GM23338 (cell line): ENCODE measurements at regions not wholly inside any gene's neighbourhood (a gene's known extent, or its start where the extent isn't known, plus 50 kb on each side); places are given as distances from the start of the nearest gene placed in this dataset.
A peak's percentile ranks its signal among the peaks of the same experiment; 100 is the strongest.

ENCODE experiments used
- ATAC-seq: fragments of 200-7000 bp; cut with Tn5 transposase; 3 replicates; pipeline ENCODE4 v1.9.1; 2020
- DNase-seq: peaks from one replicate; pipeline ENCODE4 v3.0.0-alpha.2; 2015; ENCODE audit warnings: low spot score
- H2AFZ ChIP-seq: fragments of 200-600 bp; sonication (generic); 2 replicates; pipeline ENCODE4 v1.8.0; 2016; ENCODE audit warnings: antibody characterized with exemption, mild to moderate bottlenecking, moderate library complexity
- H3F3A ChIP-seq: fragments of 200-600 bp; sonication (generic); replicated peaks from 2 replicates; pipeline ENCODE4 v1.8.0; 2017; ENCODE audit warnings: antibody characterized with exemption, mixed run types, low read depth
- H3K27ac ChIP-seq: fragments of 200-600 bp; sonication (generic); 2 replicates; pipeline ENCODE4 v1.6.1; 2016; ENCODE audit warnings: low read depth
- H3K27me3 ChIP-seq: fragments of 200-600 bp; sonication (generic); 2 replicates; pipeline ENCODE4 v1.8.0; 2016; ENCODE audit warnings: mild to moderate bottlenecking, mixed run types, moderate library complexity; ENCODE audit not compliant: insufficient read depth
- H3K36me3 ChIP-seq: fragments of 200-600 bp; sonication (generic); 2 replicates; pipeline ENCODE4 v1.8.0; 2016; ENCODE audit warnings: mild to moderate bottlenecking; ENCODE audit not compliant: insufficient read depth
- H3K4me1 ChIP-seq: fragments of 200-600 bp; sonication (generic); 2 replicates; pipeline ENCODE4 v1.8.0; 2016; ENCODE audit warnings: mild to moderate bottlenecking, moderate library complexity; ENCODE audit not compliant: insufficient read depth
- H3K4me2 ChIP-seq: fragments of 200-600 bp; sonication (generic); 2 replicates; pipeline ENCODE4 v1.7.1; 2017; ENCODE audit warnings: mixed run types
- H3K4me3 ChIP-seq: fragments of 200-600 bp; sonication (generic); 2 replicates; pipeline ENCODE4 v1.6.1; 2016; ENCODE audit warnings: mixed run types
- H3K79me2 ChIP-seq: fragments of 200-600 bp; sonication (generic); replicated peaks from 2 replicates; pipeline ENCODE4 v1.8.0; 2017; ENCODE audit warnings: mild to moderate bottlenecking; ENCODE audit not compliant: insufficient read depth
- H3K9me2 ChIP-seq: fragments of 200-600 bp; sonication (generic); 2 replicates; pipeline ENCODE4 v1.8.0; 2017; ENCODE audit not compliant: insufficient read depth
- H4K20me1 ChIP-seq: fragments of 200-600 bp; sonication (generic); replicated peaks from 2 replicates; pipeline ENCODE4 v1.8.0; 2017; ENCODE audit warnings: mild to moderate bottlenecking; ENCODE audit not compliant: insufficient read depth
- H3K27ac Mint-ChIP-seq: 2 replicates; pipeline ENCODE4 v1.8.0; 2020; ENCODE audit warnings: inconsistent platforms, mild to moderate bottlenecking, moderate library complexity, mixed read lengths
- H3K27me3 Mint-ChIP-seq: 3 replicates; pipeline ENCODE4 v1.8.0; 2022; ENCODE audit warnings: low read depth, mild to moderate bottlenecking, moderate library complexity, mixed read lengths, inconsistent platforms; ENCODE audit not compliant: insufficient read depth, poor library complexity
- H3K36me3 Mint-ChIP-seq: 3 replicates; pipeline ENCODE4 v1.8.0; 2021; ENCODE audit warnings: low read depth, mild to moderate bottlenecking, inconsistent platforms, moderate library complexity, mixed read lengths
- H3K4me1 Mint-ChIP-seq: 3 replicates; pipeline ENCODE4 v1.8.0; 2020; ENCODE audit warnings: mild to moderate bottlenecking, inconsistent platforms, mixed read lengths
- H3K4me3 Mint-ChIP-seq: 3 replicates; pipeline ENCODE4 v1.8.0; 2021; ENCODE audit warnings: moderate library complexity, mild to moderate bottlenecking, inconsistent platforms, mixed read lengths
- H3K9me3 Mint-ChIP-seq: 3 replicates; pipeline ENCODE4 v1.8.0; 2020; ENCODE audit warnings: moderate library complexity, mild to moderate bottlenecking, inconsistent platforms, mixed read lengths
- CREB1 ChIP-seq: fragments of 250-450 bp; sonication (Bioruptor Pico); IDR thresholded peaks from 2 replicates; pipeline ENCODE4 v1.5.0; 2020; ENCODE audit warnings: low read depth, mild to moderate bottlenecking, moderate library complexity
- CTCF ChIP-seq, 2 experiments: fragments of 200-600 bp in 1 of 2; sonication (generic) in 1 of 2; conservative IDR thresholded peaks; 2 replicates each; pipeline versions ENCODE4 v1.5.1 to v1.6.1; 2016 to 2017; ENCODE audit warnings: antibody characterized with exemption in 2 of 2, low read depth in 2 of 2, mild to moderate bottlenecking in 2 of 2, moderate library complexity in 1 of 2
- ETS1 ChIP-seq: IDR thresholded peaks from 2 replicates; pipeline ENCODE4 v1.6.1; 2016; ENCODE audit warnings: antibody characterized with exemption
- EZH2 ChIP-seq: fragments of 200-600 bp; sonication (generic); IDR thresholded peaks from one replicate; pipeline ENCODE4 v1.8.0; 2017; ENCODE audit warnings: antibody characterized with exemption, mild to moderate bottlenecking, low read depth; ENCODE audit not compliant: unreplicated experiment
- EZH2phosphoT487 ChIP-seq: fragments of 200-600 bp; sonication (generic); IDR thresholded peaks from one replicate; pipeline ENCODE4 v1.8.1; 2018; ENCODE audit warnings: antibody characterized with exemption; ENCODE audit not compliant: unreplicated experiment
- JUNB ChIP-seq: IDR thresholded peaks from one replicate; pipeline ENCODE4 v1.6.1; 2016; ENCODE audit warnings: antibody characterized with exemption; ENCODE audit not compliant: unreplicated experiment
- NANOG ChIP-seq: IDR thresholded peaks from 2 replicates; pipeline ENCODE4 v1.6.1; 2016; ENCODE audit warnings: antibody characterized with exemption, borderline replicate concordance
- POLR2AphosphoS5 ChIP-seq: IDR thresholded peaks from 2 replicates; pipeline ENCODE4 v1.6.1; 2016; ENCODE audit warnings: antibody characterized with exemption, low read depth
- REST ChIP-seq: IDR thresholded peaks from one replicate; pipeline ENCODE4 v1.6.1; 2018; ENCODE audit warnings: antibody characterized with exemption; ENCODE audit not compliant: unreplicated experiment
- STAT1 ChIP-seq: IDR thresholded peaks from one replicate; pipeline ENCODE4 v1.6.1; 2016; ENCODE audit warnings: antibody characterized with exemption; ENCODE audit not compliant: unreplicated experiment
- ZNF114 ChIP-seq: fragments of 250-450 bp; sonication (Bioruptor Pico); IDR thresholded peaks from 2 replicates; pipeline ENCODE4 v1.5.0; 2020; ENCODE audit warnings: mild to moderate bottlenecking, moderate library complexity
- ZNF331 ChIP-seq: fragments of 250-450 bp; sonication (Bioruptor Pico); IDR thresholded peaks from 2 replicates; pipeline ENCODE4 v1.5.0; 2020; ENCODE audit warnings: low read depth, mild to moderate bottlenecking, moderate library complexity
- ZNF462 ChIP-seq: fragments of 250-450 bp; sonication (Bioruptor Pico); IDR thresholded peaks from 2 replicates; pipeline ENCODE4 v1.5.0; 2020; ENCODE audit warnings: mild to moderate bottlenecking, moderate library complexity

GRCh38 chr2:137770166-137770565 is 194.1 kb upstream of the HNMT start:
- no peak for ATAC-seq
- no peak overlapping the region for H3K27ac Mint-ChIP-seq
- Histone ChIP-seq H3K4me1 (peaks cover 21% of the 10 kb centered on the region), H3K27ac (no peak overlapping the region), H3K4me3 (no peak overlapping the region), H3K36me3 (no peaks in the 10 kb centered on the region), H3K27me3 (no peaks in the 10 kb centered on the region), H3K9me2 (no peaks in the 10 kb centered on the region), H3F3A (no peaks in the 10 kb centered on the region), H2AFZ (peak overlapping the region; percentile 64), H3K4me2 (no peak overlapping the region), H4K20me1 (no peaks in the 10 kb centered on the region), H3K79me2 (no peaks in the 10 kb centered on the region)
- H3K27me3 Mint-ChIP-seq = peaks cover 2% of the 10 kb centered on the region
- TF ChIP-seq REST (no peak), EZH2 (no peak), NANOG (no peak), STAT1 (no peak), ZNF331 (CRISPR knock-in tag) (no peak), ZNF462 (CRISPR knock-in tag) (no peak), CTCF (conservative IDR thresholded peaks at IDR 0.05; ENCODE audit: low read depth in 2 of 2) (no peak), POLR2AphosphoS5 (no peak), EZH2phosphoT487 (no peak), CREB1 (no peak), ZNF114 (no peak), JUNB (no peak), ETS1 (no peak)
- H3K9me3 Mint-ChIP-seq = peaks cover 17% of the 10 kb centered on the region
- peaks cover 9% of the 10 kb centered on the region for H3K36me3 Mint-ChIP-seq
- peaks cover 18% of the 10 kb centered on the region for H3K4me1 Mint-ChIP-seq
- no peak overlapping the region for H3K4me3 Mint-ChIP-seq
- no peak for DNase-seq
